Occipital lobe (tissue), 1 donor: ENCODE measurements at regions not wholly inside any gene's neighbourhood (a gene's known extent, or its start where the extent isn't known, plus 50 kb on each side); places are given as distances from the start of the nearest gene placed in this dataset.

Source experiments
- DNase-seq: peaks from one replicate; lab custom pipeline; 2025; lab: John Stamatoyannopoulos, UW

DNA sequence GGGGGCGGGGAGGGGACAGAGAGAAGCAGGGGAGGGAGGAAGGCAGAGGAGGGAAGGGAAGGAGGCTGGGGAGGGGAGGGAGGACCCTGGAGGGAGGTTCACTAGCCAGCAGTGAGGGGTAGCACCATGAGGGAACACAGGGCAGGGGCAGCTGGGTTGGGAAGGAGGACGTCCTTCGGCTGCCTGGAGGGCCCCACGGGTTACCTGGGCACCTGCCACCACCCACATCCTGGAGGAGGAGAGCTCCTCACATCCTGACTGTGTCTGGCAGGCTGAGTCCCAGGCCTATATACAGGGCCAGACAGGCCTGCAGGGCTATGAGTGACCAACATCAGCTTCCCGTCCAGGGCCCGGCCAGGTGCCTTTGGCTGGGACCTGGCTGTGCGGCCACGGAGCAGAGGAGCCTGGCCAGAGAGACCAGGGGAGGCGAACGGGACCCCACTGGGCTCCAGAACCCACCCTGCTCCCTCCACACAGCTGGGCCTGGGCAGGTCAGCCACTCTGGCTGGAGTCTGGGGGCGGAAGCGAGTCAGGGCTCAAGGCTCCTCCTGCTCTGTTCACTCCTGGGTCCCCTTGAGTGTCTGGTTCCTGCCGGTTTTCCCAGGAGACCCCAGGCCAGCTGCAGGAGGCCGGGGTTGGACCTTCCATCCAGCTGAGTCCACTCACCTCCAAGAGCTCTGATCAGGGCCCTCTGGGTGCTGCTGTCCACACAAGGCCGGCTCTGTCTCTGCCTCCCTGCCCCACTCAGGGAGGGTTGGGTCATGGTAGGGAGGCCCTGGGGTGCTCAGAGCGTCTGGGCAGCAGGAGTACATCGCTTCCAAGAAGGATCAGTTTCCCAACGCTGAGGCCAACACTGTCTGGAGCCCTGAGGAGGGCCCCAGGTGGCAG is 677.7 kb downstream of the BRD1 start:
- no peak for DNase-seq

DNA sequence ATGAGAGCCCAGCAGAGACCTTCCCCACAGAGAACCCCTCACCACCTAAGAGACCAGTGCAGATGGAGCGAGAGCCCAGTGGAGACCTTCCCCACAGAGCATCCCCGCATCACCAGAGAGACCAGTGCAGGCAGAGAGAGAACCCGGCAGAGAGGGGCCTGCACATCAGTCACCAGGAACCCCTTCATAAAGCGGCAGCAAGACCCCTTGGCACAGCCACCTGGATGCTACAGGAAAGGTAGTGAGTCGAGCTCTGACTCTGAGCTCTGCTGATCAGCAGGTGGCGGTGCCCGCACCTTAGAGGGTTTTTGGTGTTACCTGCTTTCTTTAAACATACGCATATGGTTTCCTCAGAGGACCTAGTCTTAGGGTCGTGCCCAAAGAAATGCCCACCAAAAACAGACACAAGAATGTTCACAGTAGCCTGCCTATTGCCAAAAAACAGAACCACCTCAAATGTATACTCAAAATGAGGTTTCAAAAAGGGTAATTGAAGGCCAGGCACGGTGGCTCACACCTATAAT is 678.7 kb downstream of the BRD1 start:
- DNase-seq = no peak

DNA sequence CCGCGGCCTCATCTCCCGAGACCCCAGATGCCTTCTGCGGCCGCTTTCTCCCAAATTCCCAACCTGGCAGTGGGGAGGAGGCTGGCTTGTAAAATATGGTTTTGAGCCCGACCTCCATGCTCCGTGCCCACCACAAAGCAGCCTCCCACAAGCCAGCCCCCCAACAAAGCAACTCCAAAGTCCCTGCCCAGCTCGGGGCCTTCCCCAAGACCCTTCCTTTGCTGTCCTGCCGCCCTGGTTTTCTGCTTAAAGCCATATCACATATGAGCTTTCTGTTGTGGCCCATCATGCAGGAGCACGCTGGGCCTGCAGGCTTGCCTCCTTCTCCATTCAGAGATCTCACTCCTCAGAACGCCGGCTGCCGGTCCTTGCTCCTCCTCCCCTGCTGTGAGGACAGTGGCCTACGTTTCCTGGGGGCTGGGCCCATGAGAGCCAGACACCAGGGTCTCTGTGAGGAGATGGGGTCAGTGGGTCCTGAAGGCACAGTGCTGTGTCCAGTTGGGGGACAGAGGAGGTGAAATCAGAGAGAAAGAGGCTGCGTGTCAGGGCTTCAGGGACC is 680.0 kb downstream of the BRD1 start:
- no peak for DNase-seq

DNA sequence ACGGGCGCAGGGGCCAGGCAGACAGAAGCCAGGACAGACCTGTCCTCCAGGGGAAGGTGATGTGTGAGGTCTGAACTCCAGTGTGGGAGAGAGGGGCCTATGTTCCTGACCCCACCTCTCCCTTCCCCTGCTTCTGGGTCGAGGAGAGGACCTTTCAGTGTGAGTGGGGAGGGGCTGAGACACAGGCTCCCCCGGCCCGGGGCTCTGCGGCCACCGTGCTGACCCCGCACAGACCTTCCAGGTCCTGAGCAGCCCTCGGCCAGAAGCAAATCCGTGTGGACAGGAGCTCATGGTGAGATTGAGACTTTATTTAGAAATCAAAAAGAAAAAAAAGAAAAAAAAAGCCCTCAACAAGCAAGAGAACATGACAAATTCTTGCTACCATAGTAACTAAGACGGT is 680.5 kb downstream of the BRD1 start:
- no peak for DNase-seq

DNA sequence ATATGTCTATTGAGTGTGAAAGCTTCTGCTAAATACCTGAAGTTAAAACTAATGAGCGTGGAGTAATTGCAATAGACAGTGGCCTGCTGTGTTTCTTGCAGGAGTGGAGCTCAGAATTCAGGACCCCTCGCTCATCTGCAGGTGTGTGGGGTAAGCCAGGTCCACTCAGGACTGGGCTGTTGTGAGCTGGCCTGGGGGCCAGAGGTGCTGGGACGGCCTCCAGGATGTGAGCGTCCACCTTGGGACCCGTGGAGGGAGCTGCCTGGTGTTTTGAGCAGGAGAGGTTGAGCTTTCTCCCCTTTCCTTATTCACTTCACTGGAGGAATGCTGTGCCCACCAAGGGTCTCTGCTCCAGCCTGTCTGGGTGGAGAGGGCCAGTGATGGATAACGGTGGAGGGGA is 681.2 kb downstream of the BRD1 start:
- no peak for DNase-seq

DNA sequence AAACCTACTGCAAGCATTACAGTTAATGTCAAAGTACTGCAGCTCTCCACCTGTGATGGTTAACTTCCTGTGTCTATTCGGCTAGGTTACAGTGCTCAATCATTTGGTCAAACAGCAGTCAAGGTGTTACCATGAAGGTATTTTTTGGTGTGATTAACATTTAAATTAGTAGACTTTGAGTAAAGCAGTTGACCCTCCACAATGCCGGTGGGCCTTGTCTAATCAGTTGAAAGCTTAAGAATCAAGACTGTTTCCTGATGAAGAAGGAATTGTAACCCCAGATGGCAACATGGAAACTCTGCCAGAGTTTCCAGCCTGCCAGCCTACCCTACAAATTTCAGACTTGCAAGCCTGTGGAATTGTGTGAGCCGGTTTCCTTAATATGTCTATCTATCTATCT is 683.9 kb downstream of the BRD1 start:
- DNase-seq = no peak

DNA sequence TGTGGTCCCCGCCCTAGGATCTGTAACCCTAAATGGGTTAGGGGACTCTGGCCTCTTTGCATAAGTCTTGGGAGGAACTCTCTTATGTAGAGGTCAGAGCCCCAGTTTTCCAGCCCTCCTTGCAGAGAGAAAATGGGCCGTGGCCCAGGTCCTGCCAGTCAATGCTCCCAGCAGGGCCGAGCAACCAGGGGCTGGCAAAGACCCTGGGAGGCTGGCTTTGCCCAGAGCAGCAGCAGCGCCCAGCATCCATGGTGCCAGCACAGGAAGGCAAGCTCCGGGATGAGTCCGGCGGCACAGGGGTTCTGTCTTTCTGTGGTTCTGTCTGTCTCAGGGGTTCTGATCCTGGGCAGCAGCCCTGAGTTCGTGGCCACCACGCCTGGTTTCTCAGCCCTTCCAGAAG is 684.8 kb downstream of the BRD1 start:
- DNase-seq = no peak

DNA sequence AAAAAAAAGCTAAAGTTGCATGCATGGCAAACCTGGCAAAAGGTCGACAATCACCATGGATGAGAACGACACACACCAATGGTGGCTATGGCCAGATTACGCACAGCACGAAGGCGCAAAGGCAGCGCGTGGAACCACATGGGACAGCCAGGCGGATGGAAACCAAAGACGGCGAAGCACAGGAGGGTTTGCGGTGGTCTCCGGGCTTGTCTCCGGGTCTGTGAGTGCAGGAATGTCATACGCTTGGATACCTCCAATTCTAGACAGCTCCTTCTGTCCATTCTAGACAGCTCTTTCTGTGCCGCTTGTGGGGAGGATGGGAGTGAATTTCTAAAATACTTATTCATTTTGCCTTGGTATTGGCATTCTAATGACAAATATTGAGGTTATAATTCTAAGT is 685.4 kb downstream of the BRD1 start:
- no peak for DNase-seq

DNA sequence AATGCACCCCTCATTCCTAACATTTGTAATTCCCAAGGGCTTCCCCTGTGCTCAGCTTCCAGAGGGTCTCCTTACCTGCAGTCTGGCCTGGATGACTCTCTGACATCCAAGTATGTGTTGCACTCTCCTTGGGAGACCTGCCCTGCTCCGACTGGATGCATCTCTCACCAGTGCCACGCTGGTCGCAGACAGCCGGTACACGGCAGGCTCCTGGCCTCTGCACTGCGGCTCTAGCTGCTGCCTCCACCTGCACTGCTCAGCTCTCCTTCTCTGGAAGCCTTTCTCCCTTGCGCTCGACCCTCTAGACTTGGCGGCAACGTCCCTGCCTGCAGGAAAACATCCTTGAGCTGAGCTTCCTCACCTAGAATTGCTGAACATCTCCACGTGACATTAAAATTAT is 685.9 kb downstream of the BRD1 start:
- no peak for DNase-seq

DNA sequence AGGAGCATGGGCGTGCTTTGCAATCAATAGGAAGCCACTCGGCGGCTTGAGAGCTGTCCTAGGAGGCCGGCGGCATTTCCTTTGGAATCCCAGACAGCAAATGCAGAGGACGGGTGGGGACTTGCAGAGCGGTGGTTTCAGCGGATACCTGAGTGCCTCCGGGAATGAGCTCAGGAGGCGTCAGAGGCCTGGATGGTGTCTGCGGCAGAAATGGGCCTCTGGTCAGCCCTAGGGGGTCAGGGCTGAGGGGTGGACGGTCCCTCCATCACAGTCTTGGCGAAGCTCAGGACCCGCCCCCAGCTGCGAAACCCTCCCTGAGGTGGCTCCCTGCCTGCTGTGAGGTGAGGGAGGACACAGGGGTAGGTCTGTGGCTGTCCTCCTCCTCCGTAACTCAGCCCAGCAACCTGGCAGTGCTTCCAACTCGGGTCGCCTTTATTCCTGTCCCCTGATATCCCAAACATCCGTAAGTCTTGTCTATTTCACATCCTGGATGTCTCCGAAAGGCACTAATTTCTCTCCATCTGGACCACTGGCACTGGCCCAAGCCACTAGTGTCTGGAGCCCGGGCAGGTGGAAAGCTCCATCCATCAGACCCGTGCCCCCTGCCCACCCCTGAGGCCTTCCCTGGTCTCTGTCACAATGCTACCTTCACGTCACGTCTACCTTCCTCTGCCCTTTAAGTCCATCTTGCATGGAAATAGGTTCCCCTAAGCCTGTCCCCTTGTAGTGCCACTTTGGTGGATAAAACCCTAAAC is 686.6 kb downstream of the BRD1 start:
- DNase-seq = no peak

DNA sequence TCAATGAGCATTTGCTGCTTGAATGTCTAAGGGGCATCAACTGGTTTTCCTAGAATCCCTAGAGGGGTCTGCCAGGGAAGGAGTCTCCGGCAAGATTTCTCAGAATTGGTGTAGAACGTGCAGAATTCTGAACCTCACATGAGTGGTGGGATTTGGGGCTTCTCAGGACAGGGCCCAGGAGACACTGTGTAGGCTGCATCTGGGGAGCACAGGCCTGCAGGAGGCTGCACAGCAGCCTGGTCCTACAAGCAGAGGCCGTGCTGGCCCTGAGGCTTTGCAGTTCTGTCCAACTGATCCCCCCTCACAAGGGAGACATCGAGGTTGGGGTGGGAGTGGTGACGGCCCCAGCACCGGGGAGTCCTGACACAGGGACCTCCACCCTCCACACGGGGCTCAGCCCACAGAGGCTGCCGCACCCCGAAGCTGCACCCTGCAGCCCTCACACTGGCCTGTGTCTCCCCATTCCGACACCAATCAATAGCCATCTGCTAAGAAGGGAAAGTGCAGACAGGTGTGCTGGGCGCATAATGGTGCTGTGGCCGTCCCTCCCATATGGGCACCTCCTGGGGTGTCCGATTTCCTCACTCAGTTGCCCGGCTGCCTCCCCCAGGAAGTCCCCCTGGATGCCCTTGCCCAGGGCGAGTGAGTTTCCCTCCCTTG is 688.1 kb downstream of the BRD1 start:
- DNase-seq = no peak

DNA sequence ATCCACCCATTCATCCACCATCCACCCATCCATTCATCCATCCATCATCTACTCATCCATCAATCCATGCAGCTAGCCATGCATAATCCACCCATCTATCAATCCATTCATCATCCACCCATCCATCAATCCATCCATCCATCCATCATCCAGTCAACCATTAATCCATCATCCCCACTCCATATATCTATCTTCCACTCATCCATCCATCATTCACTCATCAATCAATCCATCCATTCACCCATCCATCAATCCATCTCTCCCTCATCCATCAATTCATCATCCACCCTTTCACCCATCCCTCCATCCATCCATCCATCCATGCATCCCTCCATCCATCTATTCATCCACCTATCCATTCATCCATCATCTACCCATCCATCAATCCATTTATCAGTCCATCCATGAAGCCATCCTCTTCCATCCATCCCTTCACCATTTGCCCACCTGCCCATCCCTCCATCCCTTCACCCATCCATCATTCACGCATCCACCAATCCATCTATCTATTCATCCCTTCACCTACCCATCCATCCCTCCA is 689.4 kb downstream of the BRD1 start:
- no peak for DNase-seq

DNA sequence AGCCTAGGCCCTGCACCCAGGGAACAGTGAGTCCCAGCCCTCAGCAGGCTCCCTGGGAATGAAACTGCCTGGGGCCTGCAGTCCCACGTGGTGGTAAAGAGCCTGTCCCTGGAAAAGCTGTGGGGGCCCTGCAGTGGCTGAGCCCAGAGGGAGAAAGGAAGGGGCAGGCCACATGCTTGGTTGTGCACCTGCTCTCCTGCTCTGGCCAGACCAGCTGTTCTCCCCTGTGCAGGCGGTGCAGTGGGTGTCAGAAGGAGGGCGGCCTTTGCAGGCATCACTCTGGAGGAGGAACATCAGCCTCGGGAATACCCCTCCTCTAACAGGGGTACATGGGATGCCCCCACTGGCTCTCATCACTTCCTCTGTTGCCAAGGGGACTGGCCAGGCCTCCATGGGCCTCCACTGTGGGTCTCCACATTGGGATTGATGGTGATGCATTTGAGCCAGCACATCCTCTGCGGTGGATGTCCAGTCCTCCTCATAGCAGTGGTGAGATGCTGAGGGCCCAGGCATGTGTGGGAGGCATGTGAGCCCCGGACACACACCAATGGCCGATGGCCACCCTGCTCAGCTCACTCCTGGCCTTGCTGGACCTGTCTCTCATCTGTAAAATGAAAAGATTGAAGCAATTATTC is 690.4 kb downstream of the BRD1 start:
- DNase-seq = no peak

DNA sequence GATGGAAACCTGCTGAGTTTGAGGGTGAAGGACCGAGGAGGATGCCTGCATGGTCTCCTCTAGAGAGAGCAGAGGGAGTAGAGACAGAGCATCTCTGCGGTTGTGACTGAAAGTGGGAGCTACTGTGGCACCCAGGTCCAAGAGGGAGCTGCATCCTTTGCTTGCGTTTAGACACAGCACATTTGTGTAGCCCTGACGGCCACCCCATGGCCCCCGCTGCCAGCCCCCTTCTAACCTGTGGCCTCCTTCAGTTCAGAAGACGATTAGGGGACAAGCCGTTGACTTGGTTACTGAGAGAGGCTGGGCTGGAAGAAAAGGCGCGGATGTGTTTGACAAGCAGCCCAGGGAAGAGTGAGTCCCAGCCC is 690.9 kb downstream of the BRD1 start:
- DNase-seq = no peak

DNA sequence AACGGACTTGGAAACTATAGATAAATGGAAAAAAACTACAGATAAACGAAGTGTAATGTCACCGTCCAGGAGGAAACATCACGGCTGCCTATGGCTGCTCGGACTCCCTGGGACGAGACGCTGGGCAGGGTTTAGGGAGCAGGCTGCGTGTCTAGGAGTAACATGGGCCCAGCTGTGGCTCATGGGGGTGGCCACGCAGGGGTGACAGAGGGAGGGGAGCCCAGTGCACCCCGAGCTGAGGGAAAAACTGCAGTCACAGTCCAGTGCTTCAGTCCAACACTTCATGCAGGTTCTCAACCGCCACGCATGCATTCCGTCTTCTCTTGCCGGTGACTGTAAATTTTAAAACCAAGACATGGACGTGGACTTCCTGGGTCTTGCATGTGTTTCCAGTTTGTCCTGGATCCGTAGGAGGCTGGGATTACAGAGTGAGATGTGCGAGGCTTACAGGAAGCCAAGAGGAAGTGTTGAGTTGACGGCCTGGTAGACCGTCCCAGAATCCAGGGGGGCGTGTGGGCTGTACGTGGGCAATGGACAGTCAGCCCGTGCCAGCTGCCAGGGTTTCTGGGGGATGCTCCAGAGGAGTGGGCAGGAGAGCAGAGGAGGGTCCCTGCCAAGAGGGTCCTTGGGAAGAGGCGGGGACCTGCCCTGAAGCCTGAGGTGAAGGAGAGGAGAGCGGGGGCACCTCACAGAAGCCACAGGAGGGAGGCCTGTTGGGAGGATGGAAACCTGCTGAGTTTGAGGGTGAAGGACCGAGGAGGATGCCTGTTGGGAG is 691.4 kb downstream of the BRD1 start:
- DNase-seq = no peak

DNA sequence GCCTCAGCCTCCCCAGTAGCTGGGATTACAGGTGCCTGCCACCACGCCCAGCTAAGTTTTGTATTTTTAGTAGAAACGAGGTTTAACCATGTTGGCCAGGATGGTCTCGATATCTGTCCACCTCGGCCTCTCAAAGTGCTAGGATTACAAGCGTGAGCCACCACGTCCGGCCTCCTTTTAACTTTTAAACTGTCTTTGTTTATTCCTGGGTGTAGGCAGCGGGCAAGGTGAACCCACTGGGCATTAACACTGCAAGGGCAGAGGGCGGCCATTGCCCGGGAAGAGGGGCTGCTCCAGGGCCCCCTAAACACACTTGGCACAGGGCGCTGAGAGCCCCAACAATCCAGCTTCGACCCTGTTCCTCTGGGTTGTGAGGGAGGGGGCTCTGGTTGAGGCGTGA is 693.6 kb downstream of the BRD1 start:
- DNase-seq = no peak

DNA sequence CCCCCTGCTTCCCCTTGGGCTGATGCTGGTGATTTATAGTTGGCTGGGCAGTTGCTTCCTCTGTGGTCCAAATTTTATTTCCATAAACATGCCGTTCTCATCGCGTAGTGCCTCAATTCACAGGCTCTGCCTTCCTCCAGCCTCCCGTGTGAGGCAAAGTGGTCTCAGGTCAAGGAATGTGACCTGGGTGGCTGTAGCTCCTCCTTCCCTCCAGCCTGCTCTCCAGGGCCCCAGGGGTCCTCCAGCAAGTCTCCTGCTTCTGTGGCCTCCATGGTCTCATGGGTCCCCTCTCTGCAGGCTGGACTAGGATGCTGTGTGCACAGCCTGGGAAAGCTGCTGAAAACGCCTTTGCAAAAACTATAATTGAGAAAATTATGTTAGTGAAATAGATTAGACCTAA is 694.1 kb downstream of the BRD1 start:
- no peak for DNase-seq

DNA sequence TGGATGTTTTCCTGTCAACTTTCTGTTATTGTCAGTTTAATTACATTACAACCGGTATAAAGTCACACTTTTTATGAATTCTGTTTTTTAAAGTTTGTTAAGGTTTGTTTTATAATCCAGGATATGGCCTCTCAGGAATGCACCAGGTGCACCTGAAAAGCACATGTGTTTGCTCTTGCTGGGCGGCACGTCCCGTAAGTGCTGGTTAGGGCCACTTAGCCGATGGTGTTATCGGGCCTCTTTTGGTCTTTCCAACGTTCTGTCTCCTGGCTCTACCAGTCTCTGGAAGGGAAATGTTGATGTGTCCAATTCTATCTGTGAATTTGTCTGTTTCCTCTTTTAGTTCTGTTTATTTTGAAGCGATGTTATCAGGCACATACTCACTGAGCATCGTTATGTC is 695.7 kb downstream of the BRD1 start:
- no peak for DNase-seq

DNA sequence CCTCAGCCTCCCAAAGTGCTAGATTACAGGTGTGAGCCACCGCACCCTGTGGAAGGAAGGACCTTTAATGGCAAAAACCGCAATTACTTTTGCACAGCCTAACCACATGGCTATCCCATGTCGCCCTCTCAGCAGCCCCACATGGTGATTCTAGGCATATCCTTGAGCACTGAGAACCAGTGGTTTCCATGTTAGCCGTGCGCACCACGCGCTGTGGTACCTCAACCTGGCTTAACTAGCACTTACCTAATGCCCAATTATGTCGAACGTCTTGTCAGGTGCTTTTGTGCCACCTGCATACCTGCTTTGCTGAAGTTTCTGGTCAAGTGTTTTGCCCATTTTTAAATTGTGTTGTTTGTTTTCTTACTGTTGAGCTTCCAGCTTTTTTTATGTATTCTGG is 697.9 kb downstream of the BRD1 start:
- DNase-seq = no peak

DNA sequence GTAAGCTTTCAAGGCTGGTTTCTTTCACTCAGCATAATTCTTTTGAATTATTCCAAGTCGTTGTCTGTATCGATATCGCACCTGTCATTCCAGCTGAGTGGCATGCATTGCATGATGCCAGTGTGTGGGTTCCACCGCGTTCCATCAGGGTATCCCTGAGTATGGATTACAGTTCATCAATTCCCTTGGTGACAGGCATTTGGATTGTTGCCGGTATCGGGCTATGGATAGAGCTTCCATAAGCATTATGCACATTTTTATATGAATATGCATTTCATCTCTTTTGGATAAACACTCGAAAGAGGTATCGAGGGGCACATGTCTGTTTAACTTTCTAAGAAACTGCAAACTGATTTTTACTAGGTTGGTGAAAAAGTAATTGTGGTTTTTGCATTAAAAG is 698.8 kb downstream of the BRD1 start:
- DNase-seq = no peak
